HEK293T (cell line): ENCODE measurements at regions not wholly inside any gene's neighbourhood (a gene's known extent, or its start where the extent isn't known, plus 50 kb on each side); places are given as distances from the start of the nearest gene placed in this dataset.

Experiments
- ARNT ChIP-seq: fragments of 450-650 bp; IDR thresholded peaks from 2 replicates; pipeline ENCODE4 v1.6.1; 2017; ENCODE audit warnings: mild to moderate bottlenecking
- BHLHE40 ChIP-seq: fragments of 450-650 bp; IDR thresholded peaks from 2 replicates; pipeline ENCODE4 v1.6.1; 2016; ENCODE audit warnings: mild to moderate bottlenecking, moderate library complexity, borderline replicate concordance
- CTBP1 ChIP-seq: fragments of 450-650 bp; IDR thresholded peaks from 2 replicates; pipeline ENCODE4 v1.6.1; 2016; ENCODE audit warnings: borderline replicate concordance
- ELF4 ChIP-seq: fragments of 450-650 bp; IDR thresholded peaks from 2 replicates; pipeline ENCODE4 v1.6.1; 2017; ENCODE audit warnings: antibody characterized with exemption
- FOXK2 ChIP-seq: fragments of 450-650 bp; IDR thresholded peaks from 2 replicates; pipeline ENCODE4 v1.6.1; 2016; ENCODE audit warnings: mild to moderate bottlenecking
- FOXM1 ChIP-seq: fragments of 450-650 bp; IDR thresholded peaks from 2 replicates; pipeline ENCODE4 v1.6.1; 2017; ENCODE audit warnings: mild to moderate bottlenecking, borderline replicate concordance
- HDGF ChIP-seq: fragments of 450-650 bp; IDR thresholded peaks from 2 replicates; pipeline ENCODE4 v1.6.1; 2017; ENCODE audit warnings: antibody characterized with exemption, borderline replicate concordance
- LEF1 ChIP-seq: fragments of 450-650 bp; IDR thresholded peaks from 2 replicates; pipeline ENCODE4 v1.6.1; 2017; ENCODE audit warnings: mild to moderate bottlenecking, borderline replicate concordance
- NFRKB ChIP-seq: fragments of 450-650 bp; IDR thresholded peaks from 2 replicates; pipeline ENCODE4 v1.6.1; 2016; ENCODE audit warnings: mild to moderate bottlenecking, moderate library complexity
- SP1 ChIP-seq: fragments of 450-650 bp; IDR thresholded peaks from 2 replicates; pipeline ENCODE4 v1.6.1; 2017
- SUZ12 ChIP-seq: fragments of 450-650 bp; IDR thresholded peaks from 2 replicates; pipeline ENCODE4 v1.6.1; 2016; ENCODE audit warnings: mild to moderate bottlenecking
- TARDBP ChIP-seq: fragments of 450-650 bp; IDR thresholded peaks from 2 replicates; pipeline ENCODE4 v1.6.1; 2016
- TF ChIP-seq, protein P1 (sequence below): fragments of 450-650 bp; IDR thresholded peaks from 2 replicates; pipeline ENCODE4 v1.6.1; 2016

DNA sequence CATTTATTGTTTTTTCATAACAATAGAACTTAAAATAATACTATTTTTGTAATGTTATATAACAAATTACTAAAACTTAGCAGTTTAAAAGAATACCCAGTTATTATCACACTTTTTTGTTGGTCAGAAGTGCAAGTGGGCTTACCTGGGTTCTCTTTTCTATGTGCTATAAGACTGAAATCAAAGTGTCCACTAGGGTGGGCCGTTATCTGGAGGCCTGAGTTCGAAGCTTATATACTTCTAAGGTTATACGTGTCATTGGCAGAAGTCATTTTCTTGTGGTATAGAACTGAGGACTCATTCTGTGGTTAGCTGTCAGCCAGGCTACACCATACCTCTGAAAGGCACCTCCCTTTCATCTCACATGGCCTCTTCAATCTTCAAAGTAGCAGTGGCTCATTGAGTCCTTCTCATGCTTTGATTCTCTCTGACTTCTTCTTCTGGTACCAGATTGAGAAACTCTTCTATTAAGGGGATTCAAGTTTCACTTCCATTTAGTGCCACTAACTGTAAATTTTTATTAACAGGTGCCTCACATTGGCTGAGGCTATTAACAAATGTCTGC, 414.3 kb downstream of the AMY1C start:
- no peak for TF ChIP-seq LEF1
- no peak for TF ChIP-seq SP1
- no peak for TF ChIP-seq SUZ12
- no peak for TF ChIP-seq HDGF
- no peak for TF ChIP-seq NFRKB
- TF ChIP-seq FOXM1: no peak
- TF ChIP-seq ELF4: no peak
- TF ChIP-seq FOXK2: no peak
- no peak for TF ChIP-seq BHLHE40
- TF ChIP-seq TARDBP: no peak
- no peak for TF ChIP-seq ARNT
- TF ChIP-seq, protein P1, sequence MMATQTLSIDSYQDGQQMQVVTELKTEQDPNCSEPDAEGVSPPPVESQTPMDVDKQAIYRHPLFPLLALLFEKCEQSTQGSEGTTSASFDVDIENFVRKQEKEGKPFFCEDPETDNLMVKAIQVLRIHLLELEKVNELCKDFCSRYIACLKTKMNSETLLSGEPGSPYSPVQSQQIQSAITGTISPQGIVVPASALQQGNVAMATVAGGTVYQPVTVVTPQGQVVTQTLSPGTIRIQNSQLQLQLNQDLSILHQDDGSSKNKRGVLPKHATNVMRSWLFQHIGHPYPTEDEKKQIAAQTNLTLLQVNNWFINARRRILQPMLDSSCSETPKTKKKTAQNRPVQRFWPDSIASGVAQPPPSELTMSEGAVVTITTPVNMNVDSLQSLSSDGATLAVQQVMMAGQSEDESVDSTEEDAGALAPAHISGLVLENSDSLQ: no peak
- no peak for TF ChIP-seq CTBP1
